HEK293T (cell line): ENCODE measurements at regions not wholly inside any gene's neighbourhood (a gene's known extent, or its start where the extent isn't known, plus 50 kb on each side); places are given as distances from the start of the nearest gene placed in this dataset.

ENCODE experiments used
- CTCF ChIA-PET: fragments of 350-600 bp; formaldehyde crosslinking; extraction: SDS; loops from one replicate; lab custom pipeline; 2021; ENCODE audit warnings: antibody characterized with exemption, inconsistent platforms; lab: Yijun Ruan, JAX
- POLR2A ChIA-PET: fragments of 350-600 bp; formaldehyde crosslinking; extraction: SDS; loops from one replicate; lab custom pipeline; 2020; ENCODE audit warnings: antibody characterized with exemption, inconsistent platforms; lab: Yijun Ruan, JAX
- DNase-seq: peaks from one replicate; pipeline ENCODE4 v3.0.0; 2012; ENCODE audit warnings: mixed read lengths; ENCODE audit errors: extremely low spot score
- ARNT ChIP-seq: fragments of 450-650 bp; IDR thresholded peaks from 2 replicates; pipeline ENCODE4 v1.6.1; 2017; ENCODE audit warnings: mild to moderate bottlenecking
- BHLHE40 ChIP-seq: fragments of 450-650 bp; IDR thresholded peaks from 2 replicates; pipeline ENCODE4 v1.6.1; 2016; ENCODE audit warnings: mild to moderate bottlenecking, moderate library complexity, borderline replicate concordance
- CTBP1 ChIP-seq: fragments of 450-650 bp; IDR thresholded peaks from 2 replicates; pipeline ENCODE4 v1.6.1; 2016; ENCODE audit warnings: borderline replicate concordance
- ELF4 ChIP-seq: fragments of 450-650 bp; IDR thresholded peaks from 2 replicates; pipeline ENCODE4 v1.6.1; 2017; ENCODE audit warnings: antibody characterized with exemption
- FOXA1 ChIP-seq: fragments of 450-650 bp; IDR thresholded peaks from 2 replicates; pipeline ENCODE4 v1.6.1; 2016; ENCODE audit warnings: mild to moderate bottlenecking
- FOXK2 ChIP-seq: fragments of 450-650 bp; IDR thresholded peaks from 2 replicates; pipeline ENCODE4 v1.6.1; 2016; ENCODE audit warnings: mild to moderate bottlenecking
- FOXM1 ChIP-seq: fragments of 450-650 bp; IDR thresholded peaks from 2 replicates; pipeline ENCODE4 v1.6.1; 2017; ENCODE audit warnings: mild to moderate bottlenecking, borderline replicate concordance
- HDGF ChIP-seq: fragments of 450-650 bp; IDR thresholded peaks from 2 replicates; pipeline ENCODE4 v1.6.1; 2017; ENCODE audit warnings: antibody characterized with exemption, borderline replicate concordance
- L3MBTL2 ChIP-seq: fragments of 450-650 bp; conservative IDR thresholded peaks from 2 replicates; pipeline ENCODE4 v1.6.1; 2016; ENCODE audit warnings: mild to moderate bottlenecking
- LEF1 ChIP-seq: fragments of 450-650 bp; IDR thresholded peaks from 2 replicates; pipeline ENCODE4 v1.6.1; 2017; ENCODE audit warnings: mild to moderate bottlenecking, borderline replicate concordance
- NFRKB ChIP-seq: fragments of 450-650 bp; IDR thresholded peaks from 2 replicates; pipeline ENCODE4 v1.6.1; 2016; ENCODE audit warnings: mild to moderate bottlenecking, moderate library complexity
- SP1 ChIP-seq: fragments of 450-650 bp; IDR thresholded peaks from 2 replicates; pipeline ENCODE4 v1.6.1; 2017
- SUZ12 ChIP-seq: fragments of 450-650 bp; IDR thresholded peaks from 2 replicates; pipeline ENCODE4 v1.6.1; 2016; ENCODE audit warnings: mild to moderate bottlenecking
- TARDBP ChIP-seq: fragments of 450-650 bp; IDR thresholded peaks from 2 replicates; pipeline ENCODE4 v1.6.1; 2016
- ZNF384 ChIP-seq: fragments of 450-650 bp; IDR thresholded peaks from 2 replicates; pipeline ENCODE4 v1.6.1; 2016
- TF ChIP-seq, protein P1 (sequence below): fragments of 450-650 bp; IDR thresholded peaks from 2 replicates; pipeline ENCODE4 v1.6.1; 2016

DNA sequence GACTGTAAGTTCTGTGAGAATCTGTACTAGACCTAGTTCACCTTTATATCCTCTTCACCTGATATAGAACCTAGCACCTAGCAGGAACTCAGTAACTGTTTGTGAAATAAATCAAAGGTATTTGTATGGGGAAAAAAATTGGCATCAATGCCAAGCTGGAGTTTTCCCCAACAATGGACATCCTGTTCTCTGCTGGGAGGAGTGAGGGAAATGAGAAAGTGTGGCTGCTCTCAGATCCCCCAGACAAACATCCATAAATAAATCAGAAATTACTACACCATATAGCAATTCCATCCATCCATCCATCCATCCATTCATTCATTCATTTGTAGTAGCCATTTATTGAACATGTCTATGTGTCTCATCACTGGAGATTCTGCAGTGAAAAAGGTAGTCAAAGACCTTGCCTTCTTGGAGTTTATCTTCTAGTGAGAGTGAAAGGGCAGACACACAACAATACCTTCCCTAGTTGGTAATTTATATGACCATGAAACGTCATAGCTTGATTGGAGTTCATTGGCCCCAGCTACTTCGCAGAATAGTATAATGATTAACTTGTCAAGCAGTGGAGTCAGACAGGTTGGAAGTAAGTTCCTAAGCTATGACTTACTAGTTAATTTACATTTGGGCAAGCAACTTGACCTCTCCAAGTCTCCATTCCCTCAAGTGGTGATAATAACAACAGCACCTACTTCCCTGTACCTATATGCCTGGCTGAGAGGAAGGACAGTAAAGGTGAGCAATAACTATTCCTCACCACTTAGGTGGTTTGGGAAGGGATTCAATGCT is 98.7 kb upstream of the KIT start:
- TF ChIP-seq HDGF (no peak), L3MBTL2 (no peak), FOXK2 (no peak), FOXA1 (no peak)
- ChIA-PET POLR2A (no interaction called here), CTCF (no interaction called here)
- DNase-seq, result no peak

DNA sequence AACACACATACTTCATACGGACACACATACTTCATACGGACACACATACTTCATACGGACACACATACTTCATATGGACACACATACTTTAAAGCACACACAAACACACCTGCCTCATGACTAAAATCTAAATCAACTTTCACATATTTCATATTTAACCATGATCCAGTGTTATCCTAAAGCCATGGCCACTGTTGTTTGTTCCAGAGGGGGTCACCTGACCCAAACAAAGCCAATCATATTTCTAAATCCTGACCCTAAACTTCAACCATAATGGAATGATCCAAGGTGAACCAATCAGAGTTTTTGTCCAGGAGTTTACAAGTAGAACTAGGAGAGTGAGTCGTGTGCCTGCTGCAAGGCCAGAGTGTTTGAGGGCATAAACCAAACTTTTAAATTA is 97.2 kb upstream of the KIT start:
- ChIA-PET POLR2A (no interaction called here), CTCF (no interaction called here)
- TF ChIP-seq ELF4 (no peak), ARNT (no peak), CTBP1 (no peak), SUZ12 (no peak), L3MBTL2 (no peak), SP1 (no peak), FOXA1 (no peak), ZNF384 (no peak)
- TF ChIP-seq, protein P1, sequence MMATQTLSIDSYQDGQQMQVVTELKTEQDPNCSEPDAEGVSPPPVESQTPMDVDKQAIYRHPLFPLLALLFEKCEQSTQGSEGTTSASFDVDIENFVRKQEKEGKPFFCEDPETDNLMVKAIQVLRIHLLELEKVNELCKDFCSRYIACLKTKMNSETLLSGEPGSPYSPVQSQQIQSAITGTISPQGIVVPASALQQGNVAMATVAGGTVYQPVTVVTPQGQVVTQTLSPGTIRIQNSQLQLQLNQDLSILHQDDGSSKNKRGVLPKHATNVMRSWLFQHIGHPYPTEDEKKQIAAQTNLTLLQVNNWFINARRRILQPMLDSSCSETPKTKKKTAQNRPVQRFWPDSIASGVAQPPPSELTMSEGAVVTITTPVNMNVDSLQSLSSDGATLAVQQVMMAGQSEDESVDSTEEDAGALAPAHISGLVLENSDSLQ, result no peak
- no peak for DNase-seq

DNA sequence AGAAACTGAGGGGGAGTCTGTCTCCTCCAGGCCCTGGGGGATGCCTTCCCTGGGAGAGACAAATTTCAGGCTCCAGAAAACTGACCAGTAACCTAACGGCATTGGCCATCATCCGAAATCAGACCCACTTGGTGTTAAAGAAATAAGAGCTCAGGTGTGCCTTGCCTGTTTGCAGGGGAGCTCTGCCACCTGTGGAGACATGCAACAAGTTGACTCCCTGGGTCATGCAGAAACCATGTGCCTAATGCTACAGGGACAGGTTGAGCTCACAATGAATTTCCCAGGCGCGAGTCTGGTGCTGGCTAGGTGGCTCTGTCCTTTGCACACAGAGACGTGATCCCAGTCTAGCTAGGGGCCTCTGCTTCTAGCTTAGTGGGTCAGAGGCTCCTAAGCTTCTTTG is 95.8 kb upstream of the KIT start:
- TF ChIP-seq L3MBTL2 (no peak), HDGF (no peak), FOXK2 (no peak), BHLHE40 (no peak), SP1 (no peak), ELF4 (no peak), CTBP1 (no peak), FOXA1 (no peak), NFRKB (no peak), SUZ12 (no peak), TARDBP (no peak), ZNF384 (no peak), FOXM1 (no peak), ARNT (no peak), LEF1 (no peak)
- TF ChIP-seq, protein P1, result no peak
- ChIA-PET CTCF (no interaction called here), POLR2A (no interaction called here)
- no peak for DNase-seq

DNA sequence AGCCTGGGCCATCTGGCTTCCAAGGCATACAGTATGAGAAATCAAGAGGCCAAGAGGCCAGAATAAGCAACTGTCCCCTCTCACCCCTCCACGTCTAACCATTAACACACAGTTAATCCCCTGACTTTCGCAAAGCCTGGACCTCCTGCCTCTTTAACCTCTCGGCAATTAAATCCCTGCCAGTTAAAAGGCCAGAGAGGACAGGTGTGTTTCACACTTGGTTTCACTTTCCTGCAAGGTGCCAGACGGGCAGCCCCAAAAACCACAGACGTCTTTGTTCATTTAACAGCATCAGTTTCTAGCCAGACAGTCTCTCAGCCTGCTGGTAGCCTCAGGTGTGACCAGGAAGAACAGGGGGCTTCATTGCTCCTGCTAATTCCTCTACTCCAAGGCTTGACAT is 91.1 kb upstream of the KIT start:
- ChIA-PET CTCF (interaction anchor here (0.6 to 0.7 kb wide), 2 partner anchors 11 to 669 kb away, joined by 3 to 5 read pairs; no protein-coding TSS in a partner anchor), POLR2A (no interaction called here)
- no peak for DNase-seq
- TF ChIP-seq BHLHE40 (no peak), NFRKB (no peak), HDGF (no peak), SP1 (no peak), FOXK2 (no peak), ARNT (no peak), LEF1 (no peak), ELF4 (no peak), SUZ12 (no peak), TARDBP (no peak), CTBP1 (no peak), L3MBTL2 (no peak), ZNF384 (no peak)
- TF ChIP-seq, protein P1, result no peak

DNA sequence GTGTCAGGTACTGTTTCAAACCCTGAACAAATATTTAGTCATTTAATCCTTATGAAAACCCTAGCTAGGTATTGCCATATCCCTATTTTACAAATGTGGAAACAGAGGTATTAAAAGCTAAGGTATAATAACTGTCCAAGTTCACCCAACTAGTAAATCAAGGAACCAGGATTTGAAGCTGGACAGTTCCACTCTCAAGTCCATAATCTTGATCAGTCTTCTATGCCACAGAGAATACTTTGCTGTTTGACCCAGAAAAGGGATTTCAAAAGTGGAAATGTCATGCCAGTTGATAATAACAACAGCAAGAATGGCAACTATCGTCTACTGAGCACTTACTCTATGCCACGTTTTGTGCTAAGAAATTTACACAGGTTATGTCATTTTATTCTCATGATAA is 90.4 kb upstream of the KIT start:
- ChIA-PET CTCF (interaction anchor here (0.7 kb wide), 1 partner anchor 11 kb away, joined by 3 read pairs; no protein-coding TSS in a partner anchor), POLR2A (interaction anchor here (1.2 kb wide), 1 partner anchor 19 kb away, joined by 3 read pairs; no protein-coding TSS in a partner anchor)
- DNase-seq, result no peak
- TF ChIP-seq NFRKB, result no peak
- TF ChIP-seq BHLHE40, result no peak
- no peak for TF ChIP-seq SP1
- TF ChIP-seq FOXM1, result no peak
- TF ChIP-seq FOXA1, result no peak

DNA sequence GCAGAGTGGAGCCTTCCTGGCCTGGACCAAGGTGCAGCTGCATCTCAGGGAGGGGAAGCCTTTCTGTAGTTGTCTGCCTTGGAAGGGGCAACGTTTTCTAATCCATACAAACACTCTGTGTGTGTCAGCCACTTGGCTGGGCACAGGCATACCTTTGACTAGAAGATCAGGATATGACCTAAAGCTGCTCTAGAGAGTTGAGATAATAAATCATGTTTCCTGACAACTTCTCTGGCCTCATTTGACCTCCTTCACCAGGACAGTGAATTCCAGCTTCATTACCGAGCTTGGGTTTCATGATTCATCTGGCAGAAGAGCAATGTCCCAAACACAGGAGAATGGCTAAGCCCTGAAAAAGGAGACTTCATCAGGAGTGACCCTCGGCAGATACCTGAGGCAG is 89.6 kb upstream of the KIT start:
- no peak for TF ChIP-seq ELF4
- TF ChIP-seq, protein P1, result peak; percentile 71
- POLR2A ChIA-PET, result interaction anchor here (1.2 kb wide), 1 partner anchor 18 kb away, joined by 3 read pairs; no protein-coding TSS in a partner anchor
- CTCF ChIA-PET, result no interaction called here
- DNase-seq, result no peak
